ENCODE measurements at regions not wholly inside any gene's neighbourhood (a gene's known extent, or its start where the extent isn't known, plus 50 kb on each side); places are given as distances from the start of the nearest gene placed in this dataset.

GRCh38 chr12:115102450-115102849, 418.5 kb upstream of the TBX3 start:
- TF ChIP-seq SUZ12 (IDR thresholded peaks at IDR 0.05) (no peak), L3MBTL2 (conservative IDR thresholded peaks at IDR 0.05) (no peak), LEF1 (IDR thresholded peaks at IDR 0.05; ENCODE audit: borderline replicate concordance) (no peak), FOXA1 (IDR thresholded peaks at IDR 0.05) (no peak), SP1 (IDR thresholded peaks at IDR 0.05) (no peak), FOXM1 (IDR thresholded peaks at IDR 0.05; ENCODE audit: borderline replicate concordance) (no peak), BHLHE40 (IDR thresholded peaks at IDR 0.05; ENCODE audit: borderline replicate concordance) (no peak), TARDBP (IDR thresholded peaks at IDR 0.05) (no peak), ZNF384 (IDR thresholded peaks at IDR 0.05) (no peak), FOXK2 (IDR thresholded peaks at IDR 0.05) (no peak), HDGF (IDR thresholded peaks at IDR 0.05; ENCODE audit: borderline replicate concordance) (no peak), NFRKB (IDR thresholded peaks at IDR 0.05) (no peak), CTBP1 (IDR thresholded peaks at IDR 0.05; ENCODE audit: borderline replicate concordance) (no peak), ELF4 (IDR thresholded peaks at IDR 0.05) (no peak)
